SK-N-SH (cell line): ENCODE measurements at regions not wholly inside any gene's neighbourhood (a gene's known extent, or its start where the extent isn't known, plus 50 kb on each side); places are given as distances from the start of the nearest gene placed in this dataset.

Experiments
- CTCF ChIA-PET: fragments of 300-600, 350-600 bp; formaldehyde crosslinking; extraction: SDS; loops from one replicate; lab custom pipeline; 2021; lab: Yijun Ruan, JAX
- POLR2A ChIA-PET: fragments of 350-600 bp; sonication (Branson Sonifier 250); formaldehyde crosslinking; extraction: SDS; loops from one replicate; lab custom pipeline; 2020; ENCODE audit warnings: antibody characterized with exemption, inconsistent platforms; lab: Yijun Ruan, JAX
- DNase-seq: peaks from one replicate; pipeline ENCODE4 v3.0.0; 2012
- H2AFZ ChIP-seq: fragments of 200-600 bp; sonication (generic); 2 replicates; pipeline ENCODE4 v1.8.1; 2016; ENCODE audit warnings: antibody characterized with exemption, mild to moderate bottlenecking, low read depth
- H3F3A ChIP-seq: fragments of 200-600 bp; sonication (generic); replicated peaks from 2 replicates; pipeline ENCODE3; 2016; ENCODE audit warnings: antibody characterized with exemption, mild to moderate bottlenecking; ENCODE audit not compliant: insufficient read depth
- H3K27ac ChIP-seq, 2 experiments: fragments of 200-500 bp in 1 of 2; fragments of 200-600 bp in 1 of 2; sonication (Bioruptor generic) in 1 of 2; sonication (generic), shearing (Covaris generic) in 1 of 2; 2 replicates each; pipeline versions ENCODE4 v1.5.1 to v1.6.1; 2014 to 2016; ENCODE audit warnings: low read depth in 2 of 2, inconsistent platforms in 1 of 2, low read length in 1 of 2, mild to moderate bottlenecking in 1 of 2, mixed read lengths in 1 of 2
- H3K27me3 ChIP-seq: fragments of 200-600 bp; sonication (generic), shearing (Covaris generic); 2 replicates; pipeline ENCODE4 v1.6.1; 2016; ENCODE audit warnings: mixed run types; ENCODE audit not compliant: insufficient read depth
- H3K36me3 ChIP-seq, 2 experiments: fragments of 200-500 bp in 1 of 2; fragments of 200-600 bp in 1 of 2; sonication (Bioruptor generic) in 1 of 2; sonication (generic) in 1 of 2; replicated peaks in 1 of 2; 2 replicates each; pipeline versions ENCODE3 to v1.5.1; 2014 to 2016; ENCODE audit warnings: low read length in 1 of 2, mild to moderate bottlenecking in 1 of 2; ENCODE audit not compliant: insufficient read depth in 2 of 2, control insufficient read depth in 1 of 2
- H3K4me1 ChIP-seq, 2 experiments: fragments of 200-500 bp in 1 of 2; fragments of 200-600 bp in 1 of 2; sonication (Bioruptor generic) in 1 of 2; sonication (generic), shearing (Covaris generic) in 1 of 2; 2 replicates each; pipeline versions ENCODE4 v1.5.1 to v1.6.1; 2014 to 2016; ENCODE audit warnings: low read depth in 1 of 2, low read length in 1 of 2, mixed run types in 1 of 2; ENCODE audit not compliant: insufficient read depth in 2 of 2, control insufficient read depth in 1 of 2
- H3K4me2 ChIP-seq: fragments of 200-600 bp; sonication (generic), shearing (Covaris generic); 2 replicates; pipeline ENCODE4 v1.6.1; 2017; ENCODE audit warnings: mixed run types
- H3K4me3 ChIP-seq, 2 experiments: fragments of 200-500 bp in 1 of 2; fragments of 200-600 bp in 1 of 2; sonication (Bioruptor generic) in 1 of 2; sonication (generic), shearing (Covaris generic) in 1 of 2; 2 replicates each; pipeline versions ENCODE4 v1.5.1 to v1.8.1; 2014 to 2016; ENCODE audit warnings: low read depth in 2 of 2, inconsistent platforms in 1 of 2, low read length in 1 of 2, mild to moderate bottlenecking in 1 of 2, mixed read lengths in 1 of 2, moderate library complexity in 1 of 2
- H3K79me2 ChIP-seq: fragments of 200-600 bp; sonication (generic); 2 replicates; pipeline ENCODE4 v1.8.1; 2017; ENCODE audit warnings: mild to moderate bottlenecking; ENCODE audit not compliant: insufficient read depth
- H3K9ac ChIP-seq: fragments of 200-600 bp; sonication (generic); 2 replicates; pipeline ENCODE4 v1.6.1; 2017; ENCODE audit warnings: mixed run types
- H3K9me2 ChIP-seq: fragments of 200-600 bp; sonication (generic); 2 replicates; pipeline ENCODE4 v1.6.1; 2017; ENCODE audit warnings: mixed run types
- H3K9me3 ChIP-seq: fragments of 200-600 bp; sonication (generic); 2 replicates; pipeline ENCODE4 v1.6.1; 2017; ENCODE audit warnings: mixed run types, mild to moderate bottlenecking, moderate library complexity
- H4K20me1 ChIP-seq: fragments of 200-600 bp; sonication (generic); 2 replicates; pipeline ENCODE4 v1.6.1; 2017; ENCODE audit warnings: mild to moderate bottlenecking, mixed run types; ENCODE audit not compliant: insufficient read depth
- EP300 ChIP-seq, 2 experiments: IDR thresholded peaks; 2 replicates each; pipeline versions ENCODE4 v1.4.0 to v1.6.1; 2012; ENCODE audit warnings: borderline replicate concordance in 1 of 2, low read depth in 1 of 2, low read length in 1 of 2
- EZH2phosphoT487 ChIP-seq: fragments of 200-600 bp; sonication (generic); IDR thresholded peaks from 2 replicates; pipeline ENCODE4 v1.6.1; 2017; ENCODE audit warnings: low read depth, mixed run types, mild to moderate bottlenecking, antibody characterized with exemption, moderate library complexity, borderline replicate concordance
- FOSL2 ChIP-seq: IDR thresholded peaks from 2 replicates; pipeline ENCODE4 v1.4.0; 2012; ENCODE audit warnings: low read depth, mild to moderate bottlenecking, moderate library complexity, borderline replicate concordance
- FOXM1 ChIP-seq: IDR thresholded peaks from 2 replicates; pipeline ENCODE4 v1.4.0; 2012; ENCODE audit warnings: low read depth, mild to moderate bottlenecking
- GABPA ChIP-seq: IDR thresholded peaks from 2 replicates; pipeline ENCODE4 v1.4.0; 2012; ENCODE audit warnings: low read depth, mild to moderate bottlenecking
- NFIC ChIP-seq: IDR thresholded peaks from 2 replicates; pipeline ENCODE4 v1.4.0; 2012; ENCODE audit warnings: borderline replicate concordance
- TEAD4 ChIP-seq: IDR thresholded peaks from 2 replicates; pipeline ENCODE4 v1.4.0; 2012; ENCODE audit warnings: mild to moderate bottlenecking, borderline replicate concordance; ENCODE audit not compliant: insufficient read depth
- WGBS: methylation state at CpG from one replicate; pipeline ENCODE4 v1.1.6; 2017; ENCODE audit warnings: low lambda C conversion rate; 5-methylcytosine and 5-hydroxymethylcytosine counted together
- TF ChIP-seq, protein P1 (sequence below): fragments of 150-350 bp; IDR thresholded peaks from 2 replicates; pipeline ENCODE4 v1.6.1; 2016; ENCODE audit warnings: mild to moderate bottlenecking, low read depth, low read length
- TF ChIP-seq, protein P2 (sequence below): IDR thresholded peaks from 2 replicates; pipeline ENCODE4 v1.6.1; 2012; ENCODE audit warnings: mild to moderate bottlenecking, low read depth, low read length, moderate library complexity
- TF ChIP-seq, protein P3 (sequence below): IDR thresholded peaks from 2 replicates; pipeline ENCODE4; 2012
- TF ChIP-seq, protein P4 (sequence below): fragments of 150-350 bp; IDR thresholded peaks from 2 replicates; pipeline ENCODE4 v1.6.1; 2017; ENCODE audit warnings: antibody characterized with exemption, low read length, low read depth, borderline replicate concordance

DNA sequence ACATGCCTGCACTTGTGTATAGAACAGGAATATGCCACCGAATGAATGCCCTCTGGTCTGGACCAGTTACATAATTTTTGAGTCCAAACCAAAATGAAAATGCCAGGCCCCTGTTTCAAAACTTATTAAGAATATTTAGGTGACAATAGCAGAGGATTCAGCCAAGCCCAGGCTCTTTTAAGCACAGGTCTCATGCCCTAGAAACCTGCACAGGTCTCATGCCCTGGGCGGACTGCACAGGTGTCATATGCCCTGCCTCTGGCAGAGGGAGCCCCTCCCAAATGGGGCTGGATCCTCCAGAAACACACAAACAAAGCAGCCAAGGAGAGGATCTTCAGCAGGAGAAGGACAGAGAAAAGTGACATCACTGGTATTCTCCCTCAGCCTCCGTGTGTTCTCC is 605.4 kb upstream of the NRP1 start:
- TF ChIP-seq GABPA, result no peak
- no peak for TF ChIP-seq FOSL2
- TF ChIP-seq EP300 (IDR thresholded peaks at IDR 0.05; ENCODE audit: borderline replicate concordance in 1 of 2, low read depth in 1 of 2, low read length in 1 of 2), result no peak
- TF ChIP-seq, protein P1, sequence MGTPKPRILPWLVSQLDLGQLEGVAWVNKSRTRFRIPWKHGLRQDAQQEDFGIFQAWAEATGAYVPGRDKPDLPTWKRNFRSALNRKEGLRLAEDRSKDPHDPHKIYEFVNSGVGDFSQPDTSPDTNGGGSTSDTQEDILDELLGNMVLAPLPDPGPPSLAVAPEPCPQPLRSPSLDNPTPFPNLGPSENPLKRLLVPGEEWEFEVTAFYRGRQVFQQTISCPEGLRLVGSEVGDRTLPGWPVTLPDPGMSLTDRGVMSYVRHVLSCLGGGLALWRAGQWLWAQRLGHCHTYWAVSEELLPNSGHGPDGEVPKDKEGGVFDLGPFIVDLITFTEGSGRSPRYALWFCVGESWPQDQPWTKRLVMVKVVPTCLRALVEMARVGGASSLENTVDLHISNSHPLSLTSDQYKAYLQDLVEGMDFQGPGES, result no peak
- no peak for TF ChIP-seq FOXM1
- TF ChIP-seq, protein P2, sequence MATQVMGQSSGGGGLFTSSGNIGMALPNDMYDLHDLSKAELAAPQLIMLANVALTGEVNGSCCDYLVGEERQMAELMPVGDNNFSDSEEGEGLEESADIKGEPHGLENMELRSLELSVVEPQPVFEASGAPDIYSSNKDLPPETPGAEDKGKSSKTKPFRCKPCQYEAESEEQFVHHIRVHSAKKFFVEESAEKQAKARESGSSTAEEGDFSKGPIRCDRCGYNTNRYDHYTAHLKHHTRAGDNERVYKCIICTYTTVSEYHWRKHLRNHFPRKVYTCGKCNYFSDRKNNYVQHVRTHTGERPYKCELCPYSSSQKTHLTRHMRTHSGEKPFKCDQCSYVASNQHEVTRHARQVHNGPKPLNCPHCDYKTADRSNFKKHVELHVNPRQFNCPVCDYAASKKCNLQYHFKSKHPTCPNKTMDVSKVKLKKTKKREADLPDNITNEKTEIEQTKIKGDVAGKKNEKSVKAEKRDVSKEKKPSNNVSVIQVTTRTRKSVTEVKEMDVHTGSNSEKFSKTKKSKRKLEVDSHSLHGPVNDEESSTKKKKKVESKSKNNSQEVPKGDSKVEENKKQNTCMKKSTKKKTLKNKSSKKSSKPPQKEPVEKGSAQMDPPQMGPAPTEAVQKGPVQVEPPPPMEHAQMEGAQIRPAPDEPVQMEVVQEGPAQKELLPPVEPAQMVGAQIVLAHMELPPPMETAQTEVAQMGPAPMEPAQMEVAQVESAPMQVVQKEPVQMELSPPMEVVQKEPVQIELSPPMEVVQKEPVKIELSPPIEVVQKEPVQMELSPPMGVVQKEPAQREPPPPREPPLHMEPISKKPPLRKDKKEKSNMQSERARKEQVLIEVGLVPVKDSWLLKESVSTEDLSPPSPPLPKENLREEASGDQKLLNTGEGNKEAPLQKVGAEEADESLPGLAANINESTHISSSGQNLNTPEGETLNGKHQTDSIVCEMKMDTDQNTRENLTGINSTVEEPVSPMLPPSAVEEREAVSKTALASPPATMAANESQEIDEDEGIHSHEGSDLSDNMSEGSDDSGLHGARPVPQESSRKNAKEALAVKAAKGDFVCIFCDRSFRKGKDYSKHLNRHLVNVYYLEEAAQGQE, result no peak
- TF ChIP-seq, protein P3, sequence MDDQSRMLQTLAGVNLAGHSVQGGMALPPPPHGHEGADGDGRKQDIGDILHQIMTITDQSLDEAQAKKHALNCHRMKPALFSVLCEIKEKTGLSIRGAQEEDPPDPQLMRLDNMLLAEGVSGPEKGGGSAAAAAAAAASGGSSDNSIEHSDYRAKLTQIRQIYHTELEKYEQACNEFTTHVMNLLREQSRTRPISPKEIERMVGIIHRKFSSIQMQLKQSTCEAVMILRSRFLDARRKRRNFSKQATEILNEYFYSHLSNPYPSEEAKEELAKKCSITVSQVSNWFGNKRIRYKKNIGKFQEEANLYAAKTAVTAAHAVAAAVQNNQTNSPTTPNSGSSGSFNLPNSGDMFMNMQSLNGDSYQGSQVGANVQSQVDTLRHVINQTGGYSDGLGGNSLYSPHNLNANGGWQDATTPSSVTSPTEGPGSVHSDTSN, result no peak
- no peak for TF ChIP-seq EZH2phosphoT487
- TF ChIP-seq NFIC, result no peak
- TF ChIP-seq TEAD4, result no peak
- TF ChIP-seq, protein P4, sequence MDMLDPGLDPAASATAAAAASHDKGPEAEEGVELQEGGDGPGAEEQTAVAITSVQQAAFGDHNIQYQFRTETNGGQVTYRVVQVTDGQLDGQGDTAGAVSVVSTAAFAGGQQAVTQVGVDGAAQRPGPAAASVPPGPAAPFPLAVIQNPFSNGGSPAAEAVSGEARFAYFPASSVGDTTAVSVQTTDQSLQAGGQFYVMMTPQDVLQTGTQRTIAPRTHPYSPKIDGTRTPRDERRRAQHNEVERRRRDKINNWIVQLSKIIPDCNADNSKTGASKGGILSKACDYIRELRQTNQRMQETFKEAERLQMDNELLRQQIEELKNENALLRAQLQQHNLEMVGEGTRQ, result no peak
- TF ChIP-seq, all 33 proteins: peak for 0
- no peak overlapping the region for H3K27ac ChIP-seq
- H2AFZ ChIP-seq, result no peak overlapping the region
- no peak for DNase-seq
- H3K4me1 ChIP-seq, result peaks cover 0 to 6% of the 10 kb centered on the region in 2 experiments; a peak in 2 of 4 replicates
- H3K9me3 ChIP-seq, result no peaks in the 10 kb centered on the region
- H3K9me2 ChIP-seq, result no peaks in the 10 kb centered on the region
- ChIA-PET CTCF (no interaction called here), POLR2A (no interaction called here)
- no peaks in the 10 kb centered on the region for H3K36me3 ChIP-seq
- H3K9ac ChIP-seq, result no peak overlapping the region
- no peaks in the 10 kb centered on the region for H3F3A ChIP-seq
- 81% methylated on average over 3 of the region's 3 CpGs for WGBS
- no peak overlapping the region for H3K4me2 ChIP-seq
- H3K79me2 ChIP-seq, result no peaks in the 10 kb centered on the region
- no peak overlapping the region for H3K4me3 ChIP-seq
- no peaks in the 10 kb centered on the region for H4K20me1 ChIP-seq
- H3K27me3 ChIP-seq, result no peaks in the 10 kb centered on the region
